Ishikawa (cell line): ENCODE measurements at regions not wholly inside any gene's neighbourhood (a gene's known extent, or its start where the extent isn't known, plus 50 kb on each side); places are given as distances from the start of the nearest gene placed in this dataset.

Experiments
- EP300 ChIP-seq: IDR thresholded peaks from 2 replicates; pipeline ENCODE4 v1.6.1; 2012; ENCODE audit warnings: borderline replicate concordance
- FOXM1 ChIP-seq: IDR thresholded peaks from 2 replicates; pipeline ENCODE4 v1.6.1; 2012; ENCODE audit warnings: low read depth, borderline replicate concordance
- MAX ChIP-seq: IDR thresholded peaks from 2 replicates; pipeline ENCODE4 v1.6.1; 2012

- TF ChIP-seq EP300: no peak
- TF ChIP-seq FOXM1: no peak
- TF ChIP-seq MAX: no peak
Observed at GRCh38 chr5:3377176-3377575, 218.5 kb upstream of the IRX1 start.
